MCF 10A (cell line): ENCODE measurements at regions not wholly inside any gene's neighbourhood (a gene's known extent, or its start where the extent isn't known, plus 50 kb on each side); places are given as distances from the start of the nearest gene placed in this dataset.

Experiments used
- BruUV-seq: library from RNA; stranded (reverse); fragments of 400-500 nt; replicated peaks from 2 replicates; lab custom pipeline; 2021; lab: Mats Ljungman, UMichigan
- CTCF ChIA-PET: fragments of 300-600 bp; sonication (Branson Sonifier 250); formaldehyde crosslinking; extraction: SDS; loops from one replicate; lab custom pipeline; 2021; ENCODE audit warnings: antibody characterized with exemption, inconsistent platforms; lab: Yijun Ruan, JAX
- POLR2A ChIA-PET: fragments of 300-600, 350-650 bp; sonication (Branson Sonifier 250); formaldehyde crosslinking; extraction: SDS; loops from one replicate; lab custom pipeline; 2020; ENCODE audit warnings: antibody characterized with exemption, inconsistent platforms; lab: Yijun Ruan, JAX
- DNase-seq: peaks from one replicate; pipeline ENCODE4 v3.0.0-alpha.2; 2018; ENCODE audit not compliant: unreplicated experiment
- H3K27ac Mint-ChIP-seq: one replicate; pipeline ENCODE4 v1.8.0; 2022; ENCODE audit warnings: mild to moderate bottlenecking, low read depth, mixed read lengths; ENCODE audit not compliant: unreplicated experiment
- H3K27me3 Mint-ChIP-seq: one replicate; pipeline ENCODE4 v1.8.0; 2022; ENCODE audit warnings: mixed read lengths; ENCODE audit not compliant: insufficient read depth, unreplicated experiment
- H3K36me3 Mint-ChIP-seq: one replicate; pipeline ENCODE4 v1.8.0; 2022; ENCODE audit warnings: mild to moderate bottlenecking, moderate library complexity, mixed read lengths; ENCODE audit not compliant: insufficient read depth, unreplicated experiment
- H3K4me1 Mint-ChIP-seq: one replicate; pipeline ENCODE4 v1.8.0; 2022; ENCODE audit warnings: mixed read lengths; ENCODE audit not compliant: insufficient read depth, unreplicated experiment
- H3K4me3 Mint-ChIP-seq: one replicate; pipeline ENCODE4 v1.8.0; 2022; ENCODE audit warnings: mild to moderate bottlenecking, moderate library complexity, mixed read lengths; ENCODE audit not compliant: unreplicated experiment
- H3K9me3 Mint-ChIP-seq: one replicate; pipeline ENCODE4 v1.8.0; 2022; ENCODE audit warnings: mixed read lengths; ENCODE audit not compliant: unreplicated experiment
- CTCF ChIP-seq: fragments of 200-600 bp; IDR thresholded peaks from one replicate; pipeline ENCODE4 v1.8.0; 2022; ENCODE audit warnings: antibody characterized with exemption, mild to moderate bottlenecking; ENCODE audit not compliant: unreplicated experiment
- intact Hi-C: fragments of 100-400 bp; cut with micrococcal nuclease; formaldehyde crosslinking; loops from 2 replicates; pipeline ENCODE4 v1.14.1; 2022

DNA sequence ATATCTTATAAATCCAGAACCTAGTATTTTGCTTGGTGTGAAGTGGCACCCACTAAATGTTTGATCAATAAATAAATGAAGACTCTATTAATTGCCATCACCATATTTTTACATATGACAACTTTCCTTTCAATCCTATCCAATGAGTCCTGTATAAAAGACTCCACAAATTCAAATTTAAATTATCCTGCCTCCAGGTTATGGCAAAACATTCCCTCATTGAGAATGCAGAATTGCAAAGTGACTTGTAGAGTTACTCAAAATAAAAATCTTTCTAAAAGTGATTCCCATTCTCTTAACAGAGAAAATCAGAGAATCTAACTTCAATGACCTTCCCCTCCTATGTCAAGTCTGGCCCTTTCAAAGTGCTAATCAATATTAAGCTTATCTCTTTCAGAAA lies 236.8 kb downstream of the GRB14 start:
- intact Hi-C loops, result no loop called here
- ChIA-PET CTCF (interaction anchor here (0.6 to 0.7 kb wide), 2 partner anchors 156 to 1038 kb away, joined by 3 to 4 read pairs; no protein-coding TSS in a partner anchor), POLR2A (no interaction called here)
- Mint-ChIP-seq H3K27me3 (no peaks in the 10 kb centered on the region), H3K36me3 (no peaks in the 10 kb centered on the region), H3K4me1 (peaks cover 17% of the 10 kb centered on the region), H3K9me3 (no peaks in the 10 kb centered on the region), H3K4me3 (no peak overlapping the region), H3K27ac (no peak overlapping the region)
- BruUV-seq, result no TSS peak
- TF ChIP-seq CTCF, result no peak
- DNase-seq, result no peak

GRCh38 chr2:164371916-164372315 lies 249.4 kb downstream of the GRB14 start:
- H3K4me1 Mint-ChIP-seq, result no peaks in the 10 kb centered on the region
- no TSS peak for BruUV-seq

DNA sequence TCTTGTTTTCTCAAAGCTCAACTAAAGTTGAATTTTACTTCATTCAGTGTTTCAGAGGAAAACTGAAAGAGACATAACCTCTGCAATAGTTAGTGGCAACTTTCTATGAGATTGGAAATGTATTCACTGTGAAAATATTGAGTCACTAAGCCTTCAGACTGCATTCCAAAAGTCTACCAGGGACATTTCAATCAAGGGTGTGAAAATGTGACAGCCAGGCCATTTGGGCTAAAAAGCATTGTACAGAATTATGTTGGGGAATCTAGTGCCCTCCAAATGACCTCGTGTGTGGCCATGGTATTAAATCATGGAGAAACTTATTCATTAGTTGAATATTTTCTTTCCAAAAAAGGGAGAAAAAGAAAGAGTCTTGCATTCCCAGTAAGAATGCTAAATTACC lies 251.9 kb downstream of the GRB14 start:
- Mint-ChIP-seq H3K27me3 (no peaks in the 10 kb centered on the region), H3K36me3 (no peaks in the 10 kb centered on the region), H3K27ac (no peak overlapping the region), H3K9me3 (no peaks in the 10 kb centered on the region), H3K4me3 (no peak overlapping the region), H3K4me1 (no peaks in the 10 kb centered on the region)
- BruUV-seq, result no TSS peak
- intact Hi-C loops, result no loop called here
- DNase-seq, result no peak
- CTCF ChIA-PET, result no interaction called here
- TF ChIP-seq CTCF, result no peak
- POLR2A ChIA-PET, result no interaction called here

More at GRCh38 chr2:164371916-164372315, 249.4 kb downstream of the GRB14 start:
- ChIA-PET CTCF (no interaction called here), POLR2A (no interaction called here)
- intact Hi-C loops, result no loop called here
- no peak for DNase-seq
- no peaks in the 10 kb centered on the region for H3K9me3 Mint-ChIP-seq
- no peaks in the 10 kb centered on the region for H3K27me3 Mint-ChIP-seq
- H3K27ac Mint-ChIP-seq, result no peak overlapping the region
- no peak for TF ChIP-seq CTCF
- H3K4me3 Mint-ChIP-seq, result no peak overlapping the region
- no peaks in the 10 kb centered on the region for H3K36me3 Mint-ChIP-seq

- intact Hi-C loops, result no loop called here
- Mint-ChIP-seq H3K4me3 (no peak overlapping the region), H3K27ac (no peak overlapping the region), H3K27me3 (no peaks in the 10 kb centered on the region), H3K36me3 (no peaks in the 10 kb centered on the region), H3K4me1 (no peaks in the 10 kb centered on the region), H3K9me3 (no peaks in the 10 kb centered on the region)
- ChIA-PET CTCF (no interaction called here), POLR2A (no interaction called here)
- no peak for TF ChIP-seq CTCF
- no peak for DNase-seq
- no TSS peak for BruUV-seq
Measured at GRCh38 chr2:164368896-164369295, 252.4 kb downstream of the GRB14 start.
